Neural cell (in vitro differentiated cells): ENCODE measurements at regions not wholly inside any gene's neighbourhood (a gene's known extent, or its start where the extent isn't known, plus 50 kb on each side); places are given as distances from the start of the nearest gene placed in this dataset.

Experiments
- H2AFZ ChIP-seq: fragments of 200-600, 300-800 bp; sonication (generic), shearing (Covaris generic); 2 replicates; pipeline ENCODE4 v1.6.0; 2014; ENCODE audit warnings: low read depth, mild to moderate bottlenecking, antibody characterized with exemption, low read length, moderate library complexity
- H3F3A ChIP-seq: fragments of 200-600 bp; shearing (Covaris generic); 2 replicates; pipeline ENCODE4 v1.6.1; 2016; ENCODE audit warnings: mild to moderate bottlenecking, moderate library complexity, mixed read lengths, antibody characterized with exemption, low read length; ENCODE audit not compliant: insufficient read depth, poor library complexity, severe bottlenecking
- H3K27ac ChIP-seq: fragments of 200-600, 300-800 bp; sonication (generic), shearing (Covaris generic); 2 replicates; pipeline ENCODE4 v1.5.1; 2014; ENCODE audit warnings: mild to moderate bottlenecking, low read length, moderate library complexity
- H3K27me3 ChIP-seq: fragments of 300-800, 200-600 bp; sonication (generic), shearing (Covaris generic); 2 replicates; pipeline ENCODE4 v1.6.0; 2014; ENCODE audit warnings: mild to moderate bottlenecking, low read depth, low read length, moderate library complexity; ENCODE audit not compliant: insufficient read depth
- H3K36me3 ChIP-seq: fragments of 300-800, 200-600 bp; sonication (generic), shearing (Covaris generic); 2 replicates; pipeline ENCODE4 v1.5.1; 2014; ENCODE audit warnings: mild to moderate bottlenecking, antibody characterized with exemption, low read length, moderate library complexity; ENCODE audit not compliant: insufficient read depth
- H3K4me2 ChIP-seq: fragments of 300-800, 200-600 bp; sonication (generic), shearing (Covaris generic); 2 replicates; pipeline ENCODE4 v1.6.0; 2014; ENCODE audit warnings: mild to moderate bottlenecking, low read length
- H3K4me3 ChIP-seq: fragments of 300-800, 200-600 bp; sonication (generic), shearing (Covaris generic); 2 replicates; pipeline ENCODE4 v1.5.1; 2014; ENCODE audit warnings: mild to moderate bottlenecking, low read length, moderate library complexity
- H3K79me2 ChIP-seq: fragments of 200-600 bp; shearing (Covaris generic); replicated peaks from 2 replicates; pipeline ENCODE4 v1.6.0; 2014; ENCODE audit warnings: mild to moderate bottlenecking, low read length, moderate library complexity; ENCODE audit not compliant: insufficient read depth
- H3K9ac ChIP-seq: fragments of 300-800, 200-600 bp; sonication (generic), shearing (Covaris generic); 2 replicates; pipeline ENCODE4 v1.6.1; 2016; ENCODE audit warnings: mild to moderate bottlenecking, low read length, mixed read lengths
- H3K9me2 ChIP-seq: fragments of 200-600 bp; shearing (Covaris generic); 2 replicates; pipeline ENCODE4 v1.6.1; 2016; ENCODE audit warnings: mild to moderate bottlenecking, low read length, mixed read lengths; ENCODE audit not compliant: insufficient read depth
- H3K9me3 ChIP-seq: fragments of 200-600, 300-800 bp; sonication (generic), shearing (Covaris generic); 2 replicates; pipeline ENCODE4 v1.6.1; 2016; ENCODE audit warnings: mild to moderate bottlenecking, mixed run types, low read length, moderate library complexity, mixed read lengths
- H4K20me1 ChIP-seq: fragments of 200-600 bp; shearing (Covaris generic); 2 replicates; pipeline ENCODE4 v1.6.1; 2016; ENCODE audit warnings: mild to moderate bottlenecking, mixed run types; ENCODE audit not compliant: insufficient read depth
- CTCF ChIP-seq: fragments of 450-650 bp; IDR thresholded peaks from 2 replicates; pipeline ENCODE4 v1.5.1; 2014; ENCODE audit warnings: antibody characterized with exemption, mild to moderate bottlenecking, moderate library complexity; ENCODE audit not compliant: poor library complexity, severe bottlenecking
- EP300 ChIP-seq: fragments of 450-650 bp; conservative IDR thresholded peaks from 2 replicates; pipeline ENCODE4 v1.6.1; 2014; ENCODE audit warnings: antibody characterized with exemption, mild to moderate bottlenecking, moderate library complexity; ENCODE audit not compliant: poor library complexity, severe bottlenecking
- EZH2 ChIP-seq: fragments of 200-600, 300-800 bp; shearing (Covaris generic), sonication (generic); IDR thresholded peaks from 2 replicates; pipeline ENCODE4 v1.6.1; 2014; ENCODE audit warnings: antibody characterized with exemption, low read length, borderline replicate concordance, mild to moderate bottlenecking; ENCODE audit not compliant: insufficient read depth, poor library complexity, severe bottlenecking
- MXI1 ChIP-seq: fragments of 450-650 bp; conservative IDR thresholded peaks from 2 replicates; pipeline ENCODE4 v1.6.1; 2014; ENCODE audit warnings: antibody characterized with exemption, mild to moderate bottlenecking; ENCODE audit not compliant: poor library complexity, severe bottlenecking
- POLR2AphosphoS5 ChIP-seq: IDR thresholded peaks from 2 replicates; pipeline ENCODE4 v1.6.1; 2012
- RAD21 ChIP-seq: fragments of 450-650 bp; conservative IDR thresholded peaks from 2 replicates; pipeline ENCODE4 v1.6.1; 2014; ENCODE audit warnings: antibody characterized with exemption, mild to moderate bottlenecking, moderate library complexity
- REST ChIP-seq: IDR thresholded peaks from 2 replicates; pipeline ENCODE4 v1.6.1; 2012; ENCODE audit warnings: borderline replicate concordance
- SMC3 ChIP-seq: fragments of 450-650 bp; conservative IDR thresholded peaks from 2 replicates; pipeline ENCODE4 v1.6.1; 2014; ENCODE audit warnings: antibody characterized with exemption, mild to moderate bottlenecking, moderate library complexity; ENCODE audit not compliant: poor library complexity
- TAF1 ChIP-seq: IDR thresholded peaks from 2 replicates; pipeline ENCODE4 v1.6.1; 2012; ENCODE audit warnings: low read depth

GRCh38 chr2:2757764-2758163 lies 426.7 kb upstream of the MYT1L start:
- Histone ChIP-seq H3K36me3 (no peaks in the 10 kb centered on the region), H3K27me3 (no peaks in the 10 kb centered on the region), H3K27ac (no peak overlapping the region), H3F3A (no peaks in the 10 kb centered on the region), H3K4me2 (no peak overlapping the region), H3K9me2 (no peaks in the 10 kb centered on the region), H3K9ac (no peak overlapping the region), H2AFZ (no peak overlapping the region), H3K9me3 (no peaks in the 10 kb centered on the region), H3K79me2 (no peaks in the 10 kb centered on the region), H3K4me3 (no peak overlapping the region), H4K20me1 (no peaks in the 10 kb centered on the region)
- TF ChIP-seq EP300: no peak
- TF ChIP-seq REST: no peak

GRCh38 chr2:2756886-2757285 lies 425.8 kb upstream of the MYT1L start:
- H3K9me2 ChIP-seq: no peaks in the 10 kb centered on the region
- TF ChIP-seq CTCF (no peak), RAD21 (no peak), SMC3 (no peak), EZH2 (no peak)

GRCh38 chr2:2755990-2756389 lies 424.9 kb upstream of the MYT1L start:
- H3K4me3 ChIP-seq: no peak overlapping the region
- peaks cover 4% of the 10 kb centered on the region for H3K9me3 ChIP-seq
- no peaks in the 10 kb centered on the region for H3K36me3 ChIP-seq
- no peak overlapping the region for H3K9ac ChIP-seq
- no peaks in the 10 kb centered on the region for H3K9me2 ChIP-seq
- no peaks in the 10 kb centered on the region for H3K27me3 ChIP-seq
- H3F3A ChIP-seq: no peaks in the 10 kb centered on the region
- H3K79me2 ChIP-seq: no peaks in the 10 kb centered on the region
- no peak overlapping the region for H3K27ac ChIP-seq
- TF ChIP-seq SMC3: no peak
- no peak for TF ChIP-seq TAF1
- no peak for TF ChIP-seq REST
- TF ChIP-seq CTCF: no peak
- no peak for TF ChIP-seq MXI1
- no peak for TF ChIP-seq POLR2AphosphoS5
- TF ChIP-seq EP300: no peak
- no peak for TF ChIP-seq RAD21
- TF ChIP-seq EZH2: no peak
- no peaks in the 10 kb centered on the region for H4K20me1 ChIP-seq
- H2AFZ ChIP-seq: no peak overlapping the region
- H3K4me2 ChIP-seq: no peak overlapping the region

More at GRCh38 chr2:2756886-2757285, 425.8 kb upstream of the MYT1L start:
- H3K36me3 ChIP-seq: no peaks in the 10 kb centered on the region
- no peak overlapping the region for H3K4me2 ChIP-seq
- H3K4me3 ChIP-seq: no peak overlapping the region
- H4K20me1 ChIP-seq: no peaks in the 10 kb centered on the region
- no peaks in the 10 kb centered on the region for H3K9me3 ChIP-seq
- no peaks in the 10 kb centered on the region for H3K79me2 ChIP-seq
- H3K9ac ChIP-seq: no peak overlapping the region
- H3F3A ChIP-seq: no peaks in the 10 kb centered on the region
- no peak overlapping the region for H2AFZ ChIP-seq
- H3K27ac ChIP-seq: no peak overlapping the region
- H3K27me3 ChIP-seq: no peaks in the 10 kb centered on the region
